Uterus (tissue), 2 donors: ENCODE measurements at regions not wholly inside any gene's neighbourhood (a gene's known extent, or its start where the extent isn't known, plus 50 kb on each side); places are given as distances from the start of the nearest gene placed in this dataset.

Experiments
- CTCF ChIP-seq, 4 experiments: fragments of 200-600 bp in 2 of 4; fragments of 450-650 bp in 2 of 4; sonication (generic) in 2 of 4; IDR thresholded peaks; one replicate each; pipeline ENCODE4 v1.5.1; 2016 to 2019; ENCODE audit warnings: antibody characterized with exemption in 4 of 4, mild to moderate bottlenecking in 2 of 4, moderate library complexity in 1 of 4
- POLR2A ChIP-seq, 2 donors: fragments of 450-650 bp; IDR thresholded peaks; one replicate each; pipeline ENCODE4 v1.6.1; 2016; ENCODE audit warnings: antibody characterized with exemption in 2 of 2, mild to moderate bottlenecking in 1 of 2, moderate library complexity in 1 of 2

GRCh38 chr19:30095171-30095570 lies 153.1 kb downstream of the URI1 start:
- TF ChIP-seq CTCF (IDR thresholded peaks at IDR 0.05) (no peak), POLR2A (IDR thresholded peaks at IDR 0.05) (no peak)
